Upper lobe of right lung (tissue), 1 donor: ENCODE measurements at regions not wholly inside any gene's neighbourhood (a gene's known extent, or its start where the extent isn't known, plus 50 kb on each side); places are given as distances from the start of the nearest gene placed in this dataset.

Experiments used
- ATAC-seq: fragments of 200-7000 bp; cut with Tn5 transposase; one replicate; pipeline ENCODE4 v1.9.1; 2020; ENCODE audit warnings: mild to moderate bottlenecking, moderate library complexity
- DNase-seq: peaks from one replicate; pipeline ENCODE4 v3.0.0-alpha.2; 2020
- H3K27ac ChIP-seq: fragments of 200-600 bp; one replicate; pipeline ENCODE4 v1.8.0; 2022
- H3K27me3 ChIP-seq: fragments of 200-600 bp; one replicate; pipeline ENCODE4 v1.8.0; 2022; ENCODE audit warnings: mild to moderate bottlenecking
- H3K36me3 ChIP-seq: fragments of 200-600 bp; one replicate; pipeline ENCODE4 v1.8.0; 2022
- H3K4me1 ChIP-seq: fragments of 200-600 bp; one replicate; pipeline ENCODE4 v1.8.0; 2022
- H3K4me3 ChIP-seq: fragments of 200-600 bp; one replicate; pipeline ENCODE4 v1.8.0; 2022; ENCODE audit warnings: mild to moderate bottlenecking
- H3K9me3 ChIP-seq: fragments of 200-600 bp; one replicate; pipeline ENCODE4 v1.8.0; 2022
- CTCF ChIP-seq: fragments of 200-600 bp; IDR thresholded peaks from one replicate; pipeline ENCODE4 v1.8.0; 2022; ENCODE audit warnings: antibody characterized with exemption
- intact Hi-C: fragments of 100-400 bp; cut with DNase I; formaldehyde crosslinking; loops from one replicate; pipeline ENCODE4 v1.11.0; 2022
- donor health status: DM: no; HTN: yes; CAD: no; lungs with severe emphysema.

GRCh38 chr5:145218982-145219381, 616.2 kb downstream of the PRELID2 start:
- no peak overlapping the region for H3K27ac ChIP-seq
- H3K9me3 ChIP-seq, result no peaks in the 10 kb centered on the region
- no peaks in the 10 kb centered on the region for H3K4me1 ChIP-seq
- DNase-seq (no peak), ATAC-seq (no peak)
- H3K36me3 ChIP-seq, result no peaks in the 10 kb centered on the region
- H3K4me3 ChIP-seq, result no peak overlapping the region
- intact Hi-C loops, result no loop called here
- H3K27me3 ChIP-seq, result no peaks in the 10 kb centered on the region
- TF ChIP-seq CTCF, result no peak

- Histone ChIP-seq H3K4me3 (no peak overlapping the region), H3K4me1 (no peaks in the 10 kb centered on the region), H3K27me3 (no peaks in the 10 kb centered on the region), H3K27ac (no peak overlapping the region), H3K9me3 (no peaks in the 10 kb centered on the region), H3K36me3 (no peaks in the 10 kb centered on the region)
- intact Hi-C loops, result no loop called here
- DNase-seq, result no peak
- TF ChIP-seq CTCF, result no peak
- no peak for ATAC-seq
Measured at GRCh38 chr5:145218019-145218418, 617.1 kb downstream of the PRELID2 start.

GRCh38 chr5:145210020-145210419, 625.1 kb downstream of the PRELID2 start:
- Histone ChIP-seq H3K27me3 (no peaks in the 10 kb centered on the region), H3K9me3 (no peaks in the 10 kb centered on the region), H3K4me3 (no peak overlapping the region), H3K4me1 (no peaks in the 10 kb centered on the region), H3K36me3 (no peaks in the 10 kb centered on the region), H3K27ac (no peak overlapping the region)
- intact Hi-C loops, result no loop called here
- TF ChIP-seq CTCF, result no peak
- DNase-seq (no peak), ATAC-seq (no peak)

- H3K27me3 ChIP-seq, result no peaks in the 10 kb centered on the region
- no peak for DNase-seq
- no peaks in the 10 kb centered on the region for H3K4me1 ChIP-seq
- no peak overlapping the region for H3K4me3 ChIP-seq
- TF ChIP-seq CTCF, result no peak
- ATAC-seq, result no peak
- intact Hi-C loops, result no loop called here
- no peak overlapping the region for H3K27ac ChIP-seq
- H3K36me3 ChIP-seq, result no peaks in the 10 kb centered on the region
- H3K9me3 ChIP-seq, result no peaks in the 10 kb centered on the region
Measured at GRCh38 chr5:145205546-145205945, 629.6 kb downstream of the PRELID2 start.

GRCh38 chr5:145204743-145205142, 630.4 kb downstream of the PRELID2 start:
- ATAC-seq, result no peak
- DNase-seq, result no peak
- intact Hi-C loops, result no loop called here

More at GRCh38 chr5:145204743-145205142, 630.4 kb downstream of the PRELID2 start:
- H3K27me3 ChIP-seq, result no peaks in the 10 kb centered on the region
- TF ChIP-seq CTCF, result no peak
- H3K27ac ChIP-seq, result no peak overlapping the region
- H3K4me3 ChIP-seq, result no peak overlapping the region
- H3K4me1 ChIP-seq, result no peaks in the 10 kb centered on the region
- no peaks in the 10 kb centered on the region for H3K9me3 ChIP-seq
- H3K36me3 ChIP-seq, result no peaks in the 10 kb centered on the region
